ENCODE measurements at regions not wholly inside any gene's neighbourhood (a gene's known extent, or its start where the extent isn't known, plus 50 kb on each side); places are given as distances from the start of the nearest gene placed in this dataset.

- FAIRE-seq: no peak
Measured at GRCh38 chr22:22403771-22404170, 104.8 kb downstream of the ZNF280B start.

More at GRCh38 chr22:22403771-22404170, 104.8 kb downstream of the ZNF280B start:
- no peak for TF ChIP-seq HDAC2 (IDR thresholded peaks at IDR 0.05; ENCODE audit: borderline replicate concordance in 1 of 2, low read depth in 2 of 2, low read length in 2 of 2)
- no peak for TF ChIP-seq RAD21 (IDR thresholded peaks at IDR 0.05 in 1 of 2, conservative IDR thresholded peaks at IDR 0.05 in 1 of 2; ENCODE audit: low read depth in 2 of 2, low read length in 2 of 2)
- TF ChIP-seq HDAC6 (IDR thresholded peaks at IDR 0.05; ENCODE audit: low read depth, low read length): no peak
- peak in 2 of 3 experiments; percentile 6 to 28; a peak in 1 of 4 replicates for TF ChIP-seq CTCF (IDR thresholded peaks at IDR 0.05; ENCODE audit: control extremely low read depth in 1 of 3, insufficient read depth in 1 of 3, low read depth in 1 of 3, low read length in 3 of 3)
- TF ChIP-seq SP1 (IDR thresholded peaks at IDR 0.05; ENCODE audit: low read depth, low read length): no peak
- no peak overlapping the region for H4K8ac ChIP-seq (ENCODE audit: extremely low read depth, insufficient read depth, low read length)
- no peak overlapping the region for H2BK15ac ChIP-seq (ENCODE audit: low read length)
- no peak overlapping the region for H2BK5ac ChIP-seq (ENCODE audit: low read depth, low read length)
- H3K23me2 ChIP-seq (ENCODE audit: low read depth, low read length): no peaks in the 10 kb centered on the region
- H2BK20ac ChIP-seq (ENCODE audit: low read length): no peak overlapping the region
- H3K79me2 ChIP-seq (ENCODE audit: control insufficient read depth in 1 of 2, insufficient read depth in 2 of 2, low read length in 2 of 2): no peaks in the 10 kb centered on the region
- no peak overlapping the region for H3K27ac ChIP-seq (ENCODE audit: low read depth, low read length)
- ChIA-PET CTCF (ENCODE audit: partially characterized antibody) (interaction anchor here (0.6 to 2.0 kb wide), 7 partner anchors 18 to 233 kb away, joined by 3 to 7 read pairs (median 4); no protein-coding TSS in a partner anchor), POLR2A (ENCODE audit: partially characterized antibody) (no interaction called here)
- no peak overlapping the region for H3K4me2 ChIP-seq (ENCODE audit: insufficient read depth in 1 of 2, low read depth in 2 of 2, low read length in 2 of 2)
- no peak overlapping the region for H2BK120ac ChIP-seq (replicated peaks; ENCODE audit: low read depth, low read length)
- no peaks in the 10 kb centered on the region for H3K79me1 ChIP-seq (ENCODE audit: low read depth, low read length)
- no peak overlapping the region for H3K14ac ChIP-seq (ENCODE audit: insufficient read length)
- H4K20me1 ChIP-seq (replicated peaks in 1 of 2; ENCODE audit: control insufficient read depth in 1 of 2, insufficient read depth in 2 of 2, low read length in 2 of 2): peaks cover 0 to 10% of the 10 kb centered on the region in 2 experiments
- no peak overlapping the region for H3K9ac ChIP-seq (replicated peaks in 1 of 4; ENCODE audit: extremely low read depth in 1 of 4, low read depth in 3 of 4, low read length in 3 of 4)
- H3K23ac ChIP-seq (ENCODE audit: insufficient read length): no peak overlapping the region
- H3K56ac ChIP-seq (replicated peaks; ENCODE audit: insufficient read length, low read depth, low read length): no peak overlapping the region
- no peak overlapping the region for H2BK12ac ChIP-seq (ENCODE audit: low read depth, low read length)
- no peak overlapping the region for H2AFZ ChIP-seq (ENCODE audit: low read length)
- no peak overlapping the region for H3K4ac ChIP-seq (replicated peaks; ENCODE audit: insufficient read length, low read depth, low read length)
- H3K27me3 ChIP-seq (replicated peaks in 1 of 4; ENCODE audit: control insufficient read depth in 3 of 4, extremely low read depth in 1 of 4, insufficient read depth in 3 of 4, low read length in 3 of 4): peaks cover 82 to 99% (median 92%) of the 10 kb centered on the region in 4 experiments
- no peaks in the 10 kb centered on the region for H3K36me3 ChIP-seq (ENCODE audit: control insufficient read depth in 2 of 4, insufficient read depth in 4 of 4, low read length in 3 of 4)
- no peak overlapping the region for H4K5ac ChIP-seq (ENCODE audit: insufficient read length, low read depth, low read length)
- DNase-seq (ENCODE audit: low read depth in 1 of 2, low spot score in 2 of 2): no peak
- no peak overlapping the region for H3K18ac ChIP-seq (ENCODE audit: extremely low read depth, low read length)
- no peaks in the 10 kb centered on the region for H3K4me1 ChIP-seq (replicated peaks in 1 of 4; ENCODE audit: control insufficient read depth in 3 of 4, insufficient read depth in 4 of 4, low read length in 3 of 4)
- 66% methylated on average over 4 of the region's 4 CpGs; no CpG with 5 or more reads in 1 of the 2 experiments for WGBS, 2 experiments (ENCODE audit: extremely low coverage in 1 of 2, insufficient coverage in 1 of 2, insufficient read length in 1 of 2, insufficient replicate concordance in 2 of 2, low coverage in 1 of 2, low lambda C conversion rate in 2 of 2, missing lambda C conversion rate in 1 of 2)
- H3K9me3 ChIP-seq (ENCODE audit: insufficient read depth in 2 of 2, low read depth in 1 of 2, low read length in 1 of 2): no peaks in the 10 kb centered on the region
- no peak overlapping the region for H4K91ac ChIP-seq (replicated peaks; ENCODE audit: insufficient read length, low read length)
- no peak overlapping the region for H2AK5ac ChIP-seq (ENCODE audit: low read depth, low read length)
- no peak overlapping the region for H3K4me3 ChIP-seq (ENCODE audit: extremely low read depth in 1 of 4, insufficient read depth in 2 of 4, low read depth in 3 of 4, low read length in 4 of 4)

All from H1 (cell line).